ENCODE measurements at regions not wholly inside any gene's neighbourhood (a gene's known extent, or its start where the extent isn't known, plus 50 kb on each side); places are given as distances from the start of the nearest gene placed in this dataset.

GRCh38 chr15:95853350-95853749 is 477.1 kb upstream of the NR2F2 start:
- TF ChIP-seq SPI1 (IDR thresholded peaks at IDR 0.05; ENCODE audit: borderline replicate concordance, low read depth), result no peak
- no peak for TF ChIP-seq CTCF (IDR thresholded peaks at IDR 0.05; ENCODE audit: insufficient read depth, low read length)
- TF ChIP-seq GABPA (IDR thresholded peaks at IDR 0.05; ENCODE audit: low read depth), result no peak
- TF ChIP-seq REST (IDR thresholded peaks at IDR 0.05; ENCODE audit: insufficient replicate concordance, low read depth), result no peak
- no peak for TF ChIP-seq POLR2AphosphoS5 (IDR thresholded peaks at IDR 0.05; ENCODE audit: low read depth)
- DNase-seq (ENCODE audit: low read depth in 1 of 2, low spot score in 1 of 2), result no peak
- no peak overlapping the region for H3K4me3 ChIP-seq (replicated peaks; ENCODE audit: insufficient read depth, low read length)

GRCh38 chr15:95857124-95857757 is 473.3 kb upstream of the NR2F2 start:
- Histone ChIP-seq H3K27me3 (ENCODE audit: insufficient read depth, poor library complexity, severe bottlenecking) (no peaks in the 10 kb centered on the region), H3K4me3 (replicated peaks; ENCODE audit: insufficient read depth, low read length) (no peak overlapping the region), H3K27ac (replicated peaks) (no peak overlapping the region)
- TF ChIP-seq GABPA (IDR thresholded peaks at IDR 0.05; ENCODE audit: low read depth) (no peak), POLR2AphosphoS5 (IDR thresholded peaks at IDR 0.05; ENCODE audit: low read depth) (no peak), SPI1 (IDR thresholded peaks at IDR 0.05; ENCODE audit: borderline replicate concordance, low read depth) (no peak), CTCF (IDR thresholded peaks at IDR 0.05; ENCODE audit: insufficient read depth, low read length) (no peak), REST (IDR thresholded peaks at IDR 0.05; ENCODE audit: insufficient replicate concordance, low read depth) (no peak)
- DNase-seq (ENCODE audit: low read depth in 1 of 2, low spot score in 1 of 2), result no peak

More at GRCh38 chr15:95853350-95853749, 477.1 kb upstream of the NR2F2 start:
- Histone ChIP-seq H3K27ac (replicated peaks) (no peak overlapping the region), H3K27me3 (ENCODE audit: insufficient read depth, poor library complexity, severe bottlenecking) (no peaks in the 10 kb centered on the region)

- no peak overlapping the region for H3K4me3 ChIP-seq (replicated peaks; ENCODE audit: insufficient read depth, low read length)
- no peaks in the 10 kb centered on the region for H3K27me3 ChIP-seq (ENCODE audit: insufficient read depth, poor library complexity, severe bottlenecking)
- no peak overlapping the region for H3K27ac ChIP-seq (replicated peaks)
- no peak for TF ChIP-seq SPI1 (IDR thresholded peaks at IDR 0.05; ENCODE audit: borderline replicate concordance, low read depth)
- TF ChIP-seq POLR2AphosphoS5 (IDR thresholded peaks at IDR 0.05; ENCODE audit: low read depth), result no peak
- no peak for TF ChIP-seq GABPA (IDR thresholded peaks at IDR 0.05; ENCODE audit: low read depth)
- no peak for TF ChIP-seq CTCF (IDR thresholded peaks at IDR 0.05; ENCODE audit: insufficient read depth, low read length)
- no peak for TF ChIP-seq REST (IDR thresholded peaks at IDR 0.05; ENCODE audit: insufficient replicate concordance, low read depth)
- DNase-seq (ENCODE audit: low read depth in 1 of 2, low spot score in 1 of 2), result no peak
These were observed 472.7 kb upstream of the NR2F2 start for GRCh38 chr15:95857758-95858157.
